ENCODE measurements at regions not wholly inside any gene's neighbourhood (a gene's known extent, or its start where the extent isn't known, plus 50 kb on each side); places are given as distances from the start of the nearest gene placed in this dataset.

DNA sequence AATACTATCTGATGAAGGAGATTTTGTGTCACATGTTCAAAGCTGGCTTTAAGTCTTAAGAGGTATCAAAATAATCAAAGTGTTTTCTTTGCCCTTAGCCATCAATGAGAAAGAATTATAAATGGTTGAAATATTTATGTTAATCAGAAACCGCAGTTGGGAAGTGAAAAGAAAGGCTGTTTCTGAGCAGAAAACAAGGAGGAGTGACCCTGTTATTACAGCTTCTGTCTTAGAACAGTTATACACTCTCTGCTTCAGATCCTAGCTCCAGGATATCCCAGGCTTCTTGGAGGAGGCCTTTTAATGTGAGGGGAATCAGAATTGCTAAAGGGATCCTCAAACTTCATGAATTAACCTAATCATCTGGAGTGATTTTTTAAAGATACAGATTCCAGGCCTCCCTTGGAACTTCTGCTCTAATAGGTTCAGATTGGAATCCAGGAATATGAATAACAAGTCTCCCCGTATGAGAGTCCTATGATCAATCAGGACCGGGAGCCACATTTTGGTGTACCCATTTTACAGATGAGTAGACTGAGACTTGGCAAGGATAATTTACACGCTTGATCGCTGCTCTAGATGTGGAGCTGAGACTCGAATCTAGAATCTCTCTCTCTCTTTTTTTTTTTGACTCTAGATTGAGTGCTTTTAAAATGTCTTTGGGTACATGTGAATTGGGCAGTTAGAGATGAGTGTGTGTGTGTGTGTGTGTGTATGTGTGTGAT lies 50.8 kb upstream of the JAG1 start:
- no peak overlapping the region for H3K4me3 ChIP-seq (ENCODE audit: low read depth, low read length)

DNA sequence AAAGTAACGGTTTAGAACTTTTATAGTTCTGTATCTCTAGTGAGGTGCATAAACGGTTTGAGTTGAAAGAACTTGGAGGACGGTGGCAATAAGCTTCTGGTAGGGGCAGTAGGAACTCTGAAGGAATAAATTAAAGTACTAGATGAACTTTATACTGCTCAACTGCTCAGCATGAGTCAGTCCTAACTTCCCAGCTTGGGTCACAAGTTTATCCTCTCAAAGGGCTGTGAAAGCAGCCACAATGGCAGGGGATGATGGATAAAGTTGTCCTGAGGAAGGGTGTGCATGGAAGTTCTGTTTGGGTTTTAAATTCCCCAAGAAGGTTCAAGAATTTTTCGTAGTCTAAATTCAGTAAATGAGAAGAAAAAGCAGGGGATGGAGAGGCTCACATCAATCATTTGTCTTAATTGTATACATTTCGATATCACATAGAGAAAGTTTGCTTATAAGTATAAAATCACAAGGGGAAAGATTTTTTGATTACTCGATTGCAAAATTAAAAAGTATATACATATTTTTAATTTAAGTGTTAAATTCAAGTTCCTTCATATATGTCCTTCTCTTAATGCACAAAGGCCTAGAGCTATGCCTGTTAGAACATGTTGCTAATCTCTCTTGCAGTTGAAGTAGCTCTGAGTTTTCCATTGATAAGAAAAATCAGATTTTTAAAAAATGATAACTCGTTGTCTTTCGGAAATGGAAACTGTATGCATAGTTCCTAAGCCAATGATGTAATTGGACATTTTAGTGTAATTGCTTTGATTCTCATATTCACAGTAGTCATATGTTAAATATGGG lies 55.3 kb upstream of the JAG1 start:
- H3K4me3 ChIP-seq (ENCODE audit: low read depth, low read length), result no peak overlapping the region

DNA sequence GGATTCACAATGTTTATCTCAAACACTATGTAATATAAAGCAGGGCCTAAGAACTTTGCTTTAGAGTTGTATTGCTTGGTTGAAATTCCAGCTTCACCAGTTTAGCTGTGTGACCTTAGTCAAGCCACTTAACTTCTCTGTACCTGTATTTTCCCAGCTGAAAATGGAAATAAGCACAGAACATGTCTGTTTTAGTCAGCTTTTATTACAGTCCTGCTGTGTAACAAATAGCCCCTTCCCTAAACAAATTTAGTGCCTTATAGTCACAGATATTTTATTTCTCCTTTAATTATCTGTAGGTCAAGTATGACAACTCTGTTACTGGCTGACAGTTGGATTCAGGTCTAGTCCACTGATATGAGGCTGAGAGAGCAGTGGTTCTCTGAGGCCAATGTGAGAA lies 56.0 kb upstream of the JAG1 start:
- no peak overlapping the region for H3K4me3 ChIP-seq (ENCODE audit: low read depth, low read length)

GRCh38 chr20:10730629-10731183 lies 56.9 kb upstream of the JAG1 start:
- H3K4me3 ChIP-seq (ENCODE audit: low read depth, low read length), result no peak overlapping the region

DNA sequence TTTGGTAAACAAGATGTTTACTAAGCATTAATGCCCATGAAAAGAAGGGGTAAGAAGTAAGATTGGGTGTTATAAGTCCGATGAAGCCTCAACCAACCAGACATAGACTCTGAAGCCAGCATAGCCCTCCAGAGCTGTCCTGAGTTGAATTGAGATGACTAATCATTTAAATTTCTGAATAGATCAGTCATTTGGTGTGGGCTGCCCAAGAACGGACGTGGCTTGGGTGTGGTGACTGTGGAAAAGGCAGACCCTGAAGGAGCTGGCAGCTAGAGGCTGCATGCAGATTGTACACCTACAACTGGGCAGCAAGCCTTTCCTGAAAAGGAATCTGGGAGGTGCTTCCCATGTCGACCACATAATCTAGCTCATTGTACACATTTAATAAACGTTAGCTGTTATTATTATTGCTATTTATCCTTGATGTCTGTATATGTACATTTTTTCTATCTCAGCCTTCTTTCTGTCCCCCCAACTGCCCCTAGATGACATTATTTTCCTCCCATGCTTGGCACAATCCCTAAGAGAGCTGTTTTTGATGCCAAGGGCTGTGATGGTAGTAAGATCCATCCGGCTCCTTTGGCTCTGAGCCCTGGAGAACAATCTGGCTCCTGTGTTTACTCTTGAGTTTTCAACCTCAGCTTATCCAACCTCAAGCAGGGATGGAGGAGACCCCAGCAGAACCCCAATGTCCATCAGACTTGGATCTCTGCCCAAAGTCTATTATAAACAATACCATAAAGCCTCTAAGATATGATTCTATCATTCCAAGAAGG lies 57.6 kb upstream of the JAG1 start:
- no peak overlapping the region for H3K4me3 ChIP-seq (ENCODE audit: low read depth, low read length)

- no peak overlapping the region for H3K4me3 ChIP-seq (ENCODE audit: low read depth, low read length)
Observed at GRCh38 chr20:10733122-10733521, 59.3 kb upstream of the JAG1 start.

- no peak overlapping the region for H3K4me3 ChIP-seq (ENCODE audit: low read depth, low read length)
Observed at GRCh38 chr20:10735195-10735949, 61.6 kb upstream of the JAG1 start.

GRCh38 chr20:10739134-10739533 lies 65.3 kb upstream of the JAG1 start:
- no peak overlapping the region for H3K4me3 ChIP-seq (ENCODE audit: low read depth, low read length)

GRCh38 chr20:10739566-10739965 lies 65.8 kb upstream of the JAG1 start:
- no peak overlapping the region for H3K4me3 ChIP-seq (ENCODE audit: low read depth, low read length)

GRCh38 chr20:10741060-10741459 lies 67.3 kb upstream of the JAG1 start:
- H3K4me3 ChIP-seq (ENCODE audit: low read depth, low read length), result no peak overlapping the region

DNA sequence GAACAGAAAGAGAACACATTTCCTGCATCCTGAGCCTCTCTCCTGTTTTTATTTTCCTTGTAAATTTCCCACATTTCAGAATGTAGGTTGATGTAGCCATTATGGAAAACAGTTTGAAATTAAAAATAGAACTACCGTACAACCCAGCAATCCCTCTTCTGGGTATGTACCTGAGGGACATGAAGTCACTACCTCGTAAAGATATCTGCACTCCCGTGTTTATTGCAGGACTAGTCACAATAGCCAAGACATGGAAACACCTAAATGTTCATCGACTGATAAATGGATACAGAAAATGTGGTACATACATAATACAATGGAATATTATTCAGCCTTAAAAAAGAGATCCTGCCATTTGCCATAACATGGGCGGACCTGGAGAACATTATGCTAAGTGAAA lies 72.0 kb upstream of the JAG1 start:
- no peak overlapping the region for H3K4me3 ChIP-seq (ENCODE audit: low read depth, low read length)

- H3K4me3 ChIP-seq (ENCODE audit: low read depth, low read length), result no peak overlapping the region
Observed at GRCh38 chr20:10747019-10747418, 73.2 kb upstream of the JAG1 start.

- H3K4me3 ChIP-seq (ENCODE audit: low read depth, low read length), result no peak overlapping the region
Observed at GRCh38 chr20:10749084-10749483, 75.3 kb upstream of the JAG1 start.

GRCh38 chr20:10752206-10752605 lies 78.4 kb upstream of the JAG1 start:
- H3K4me3 ChIP-seq (ENCODE audit: low read depth, low read length), result no peak overlapping the region

GRCh38 chr20:10754824-10755223 lies 81.0 kb upstream of the JAG1 start:
- no peak overlapping the region for H3K4me3 ChIP-seq (ENCODE audit: low read depth, low read length)

- no peak overlapping the region for H3K4me3 ChIP-seq (ENCODE audit: low read depth, low read length)
Observed at GRCh38 chr20:10758446-10758845, 84.6 kb upstream of the JAG1 start.

DNA sequence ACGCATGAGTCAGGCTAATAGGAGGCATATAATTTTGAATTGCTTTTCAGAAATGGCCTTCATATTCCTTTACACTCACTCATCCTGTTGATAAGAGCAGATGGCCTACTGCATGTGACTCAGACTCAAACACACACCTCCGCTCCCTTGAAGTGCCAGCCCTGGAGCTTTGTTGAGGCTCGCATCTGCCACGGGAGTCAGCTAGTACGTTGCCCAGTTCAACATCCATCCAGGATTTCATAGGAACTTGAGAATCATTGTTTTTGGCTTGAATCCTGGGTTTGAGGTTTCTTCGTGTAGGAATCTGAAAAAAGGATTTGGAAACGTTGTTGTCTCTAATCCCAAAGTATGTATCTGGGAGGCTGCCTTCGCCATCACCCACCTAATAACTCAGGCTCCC lies 87.4 kb upstream of the JAG1 start:
- H3K4me3 ChIP-seq (ENCODE audit: low read depth, low read length), result no peak overlapping the region

DNA sequence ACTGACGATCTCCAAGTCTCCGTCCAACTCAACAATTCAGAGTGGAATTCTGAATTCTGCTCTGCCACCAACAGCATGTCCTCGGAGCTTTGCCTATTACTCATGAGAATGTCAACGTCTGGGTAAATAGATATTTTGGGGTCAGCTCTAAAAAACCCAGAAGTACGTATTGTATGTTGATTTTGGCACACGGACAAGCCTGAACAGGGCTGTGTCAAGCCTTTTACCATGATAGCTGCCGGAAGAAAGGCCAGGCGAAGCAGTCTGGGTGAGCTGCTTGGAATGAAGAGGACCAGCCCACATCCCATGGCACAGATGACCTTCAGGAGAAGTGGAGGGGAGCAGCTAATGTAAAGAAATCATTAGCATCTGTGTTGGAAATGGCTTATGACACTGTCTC lies 88.0 kb upstream of the JAG1 start:
- no peak overlapping the region for H3K4me3 ChIP-seq (ENCODE audit: low read depth, low read length)

GRCh38 chr20:10762216-10762615 lies 88.4 kb upstream of the JAG1 start:
- H3K4me3 ChIP-seq (ENCODE audit: low read depth, low read length), result no peak overlapping the region

GRCh38 chr20:10763112-10763511 lies 89.3 kb upstream of the JAG1 start:
- H3K4me3 ChIP-seq (ENCODE audit: low read depth, low read length), result no peak overlapping the region

DNA sequence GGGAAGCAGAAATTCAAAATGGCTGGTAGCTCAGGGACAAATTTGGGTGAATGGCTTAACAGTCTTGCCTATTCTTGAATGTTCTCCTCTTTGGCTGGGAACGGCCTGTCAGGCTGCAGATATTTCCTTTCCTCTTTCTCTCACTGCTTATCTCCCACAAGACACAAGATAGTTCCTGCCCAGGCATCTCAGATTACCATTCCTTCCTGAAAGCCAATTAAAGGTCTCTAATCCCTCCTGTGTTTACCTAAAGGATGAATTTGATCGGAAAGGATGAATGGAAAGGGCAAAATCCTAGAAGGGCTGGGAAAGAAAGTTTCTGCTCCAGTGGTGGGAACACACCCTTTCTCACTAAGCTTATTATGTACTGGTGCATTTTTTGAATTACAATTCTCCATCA lies 95.9 kb upstream of the JAG1 start:
- H3K4me3 ChIP-seq (ENCODE audit: low read depth, low read length), result no peak overlapping the region

All from iPS-11a (cell line).